H1 (cell line): ENCODE measurements at regions not wholly inside any gene's neighbourhood (a gene's known extent, or its start where the extent isn't known, plus 50 kb on each side); places are given as distances from the start of the nearest gene placed in this dataset.

ENCODE experiments used
- CTCF ChIA-PET: fragments of 300-600 bp; sonication (Branson Sonifier 250); formaldehyde crosslinking; loops from one replicate; lab custom pipeline; 2021; ENCODE audit not compliant: partially characterized antibody; lab: Charles Lee
- POLR2A ChIA-PET: fragments of 300-600 bp; sonication (Branson Sonifier 250); formaldehyde crosslinking; loops from one replicate; lab custom pipeline; 2021; ENCODE audit warnings: inconsistent platforms; ENCODE audit not compliant: partially characterized antibody; lab: Charles Lee
- DNase-seq, 2 experiments: peaks; one replicate each; pipeline versions ENCODE4 v3.0.0 to v3.0.0-alpha.2; 2010 to 2022; ENCODE audit warnings: low spot score in 2 of 2, low read depth in 1 of 2, mixed read lengths in 1 of 2
- FAIRE-seq: peaks from 2 replicates; lab custom pipeline; 2011; peaks lifted over from hg19 to GRCh38; lab: Jason Lieb, UNC
- H2AFZ ChIP-seq: 2 replicates; pipeline ENCODE4 v1.8.1; 2012; ENCODE audit warnings: low read length, inconsistent platforms
- H2AK5ac ChIP-seq: 2 replicates; pipeline ENCODE4 v1.6.1; 2013; ENCODE audit warnings: low read depth, low read length
- H2BK120ac ChIP-seq: replicated peaks from 2 replicates; pipeline ENCODE3; 2013; ENCODE audit warnings: low read depth, low read length, inconsistent platforms
- H2BK12ac ChIP-seq: 2 replicates; pipeline ENCODE4 v1.6.1; 2013; ENCODE audit warnings: low read depth, low read length
- H2BK15ac ChIP-seq: 2 replicates; pipeline ENCODE4 v1.6.1; 2013; ENCODE audit warnings: low read length
- H2BK20ac ChIP-seq: 2 replicates; pipeline ENCODE4 v1.6.1; 2013; ENCODE audit warnings: low read length
- H2BK5ac ChIP-seq: 2 replicates; pipeline ENCODE4 v1.6.1; 2013; ENCODE audit warnings: low read depth, low read length
- H3K14ac ChIP-seq: 2 replicates; pipeline ENCODE4 v1.6.1; 2013; ENCODE audit warnings: inconsistent platforms; ENCODE audit not compliant: insufficient read length
- H3K18ac ChIP-seq: 2 replicates; pipeline ENCODE4 v1.6.1; 2013; ENCODE audit warnings: low read length; ENCODE audit errors: extremely low read depth
- H3K23ac ChIP-seq: 2 replicates; pipeline ENCODE4 v1.6.1; 2013; ENCODE audit warnings: inconsistent platforms; ENCODE audit not compliant: insufficient read length
- H3K23me2 ChIP-seq: 2 replicates; pipeline ENCODE4 v1.6.1; 2013; ENCODE audit warnings: low read depth, low read length
- H3K27ac ChIP-seq: 2 replicates; pipeline ENCODE4 v1.6.1; 2011; ENCODE audit warnings: low read depth, low read length, inconsistent platforms
- H3K27me3 ChIP-seq, 4 experiments: replicated peaks in 1 of 4; 1 replicate in 1 of 4; 2 replicates in 3 of 4; pipeline versions ENCODE4 v1.6.1 to v1.8.1; 2011 to 2013; ENCODE audit warnings: low read length in 3 of 4, mild to moderate bottlenecking in 3 of 4, inconsistent platforms in 2 of 4, mixed read lengths in 2 of 4, moderate library complexity in 1 of 4; ENCODE audit not compliant: control insufficient read depth in 3 of 4, insufficient read depth in 3 of 4; ENCODE audit errors: extremely low read depth in 1 of 4
- H3K36me3 ChIP-seq, 4 experiments: 2 replicates each; pipeline versions ENCODE4 v1.6.1 to v1.8.1; 2011 to 2013; ENCODE audit warnings: mild to moderate bottlenecking in 4 of 4, low read length in 3 of 4, moderate library complexity in 2 of 4, control low read depth in 1 of 4, inconsistent platforms in 1 of 4; ENCODE audit not compliant: insufficient read depth in 4 of 4, control insufficient read depth in 2 of 4
- H3K4ac ChIP-seq: replicated peaks from 2 replicates; pipeline ENCODE3; 2013; ENCODE audit warnings: low read length, low read depth, mixed read lengths, inconsistent platforms; ENCODE audit not compliant: insufficient read length
- H3K4me1 ChIP-seq, 4 experiments: replicated peaks in 1 of 4; 1 replicate in 1 of 4; 2 replicates in 3 of 4; pipeline versions ENCODE4 v1.6.1 to v1.8.1; 2011 to 2013; ENCODE audit warnings: low read length in 3 of 4, inconsistent platforms in 2 of 4, mixed read lengths in 1 of 4; ENCODE audit not compliant: insufficient read depth in 4 of 4, control insufficient read depth in 3 of 4
- H3K4me2 ChIP-seq, 2 experiments: 2 replicates each; pipeline versions ENCODE4 v1.6.1 to v1.8.1; 2011 to 2013; ENCODE audit warnings: low read depth in 2 of 2, low read length in 2 of 2, control low read depth in 1 of 2, inconsistent platforms in 1 of 2, mild to moderate bottlenecking in 1 of 2; ENCODE audit not compliant: insufficient read depth in 1 of 2
- H3K4me3 ChIP-seq, 4 experiments: fragments of 200-600, 300-600 bp in 1 of 4; sonication (generic), shearing (Covaris generic), sonication (Bioruptor Twin) in 1 of 4; 2 replicates each; pipeline versions ENCODE4 v1.5.1 to v1.8.1; 2011 to 2016; ENCODE audit warnings: low read length in 4 of 4, low read depth in 3 of 4, control low read depth in 2 of 4, inconsistent platforms in 2 of 4, mild to moderate bottlenecking in 2 of 4, mixed read lengths in 1 of 4, moderate library complexity in 1 of 4; ENCODE audit not compliant: insufficient read depth in 2 of 4; ENCODE audit errors: extremely low read depth in 1 of 4
- H3K56ac ChIP-seq: replicated peaks from 2 replicates; pipeline ENCODE3; 2013; ENCODE audit warnings: low read depth, mild to moderate bottlenecking, mixed read lengths, low read length, inconsistent platforms; ENCODE audit not compliant: insufficient read length
- H3K79me1 ChIP-seq: 2 replicates; pipeline ENCODE4 v1.6.1; 2013; ENCODE audit warnings: low read depth, low read length, control low read depth
- H3K79me2 ChIP-seq, 2 experiments: 2 replicates each; pipeline versions ENCODE4 v1.6.1 to v1.8.1; 2012 to 2013; ENCODE audit warnings: low read length in 2 of 2, mild to moderate bottlenecking in 2 of 2, inconsistent platforms in 1 of 2; ENCODE audit not compliant: insufficient read depth in 2 of 2, control insufficient read depth in 1 of 2
- H3K9ac ChIP-seq, 4 experiments: replicated peaks in 1 of 4; 1 replicate in 1 of 4; 2 replicates in 3 of 4; pipeline versions ENCODE4 v1.6.1 to v1.8.1; 2011 to 2013; ENCODE audit warnings: low read depth in 3 of 4, low read length in 3 of 4, control low read depth in 2 of 4, mild to moderate bottlenecking in 2 of 4, moderate library complexity in 2 of 4, inconsistent platforms in 1 of 4; ENCODE audit errors: extremely low read depth in 1 of 4
- H3K9me3 ChIP-seq, 2 experiments: 2 replicates each; pipeline versions ENCODE4 v1.6.1 to v1.8.1; 2012 to 2013; ENCODE audit warnings: mild to moderate bottlenecking in 2 of 2, moderate library complexity in 2 of 2, control low read depth in 1 of 2, inconsistent platforms in 1 of 2, low read depth in 1 of 2, low read length in 1 of 2, mixed read lengths in 1 of 2; ENCODE audit not compliant: insufficient read depth in 2 of 2
- H4K20me1 ChIP-seq, 2 experiments: replicated peaks in 1 of 2; 2 replicates each; pipeline versions ENCODE3 to v1.8.1; 2011 to 2013; ENCODE audit warnings: inconsistent platforms in 2 of 2, low read length in 2 of 2, mild to moderate bottlenecking in 1 of 2; ENCODE audit not compliant: insufficient read depth in 2 of 2, control insufficient read depth in 1 of 2
- H4K5ac ChIP-seq: 2 replicates; pipeline ENCODE4 v1.6.1; 2013; ENCODE audit warnings: low read length, low read depth, mixed read lengths, inconsistent platforms; ENCODE audit not compliant: insufficient read length
- H4K8ac ChIP-seq: 2 replicates; pipeline ENCODE4 v1.8.0; 2013; ENCODE audit warnings: mild to moderate bottlenecking, moderate library complexity, low read length, inconsistent platforms; ENCODE audit not compliant: insufficient read depth; ENCODE audit errors: extremely low read depth
- H4K91ac ChIP-seq: replicated peaks from 2 replicates; pipeline ENCODE3; 2013; ENCODE audit warnings: low read length, mixed read lengths, inconsistent platforms; ENCODE audit not compliant: insufficient read length
- CBX5 ChIP-seq: fragments of 300-800, 300-1000 bp; sonication (generic); IDR thresholded peaks from 2 replicates; pipeline ENCODE4 v1.7.1; 2016; ENCODE audit warnings: antibody characterized with exemption, low read length, low read depth
- CHD1 ChIP-seq: IDR thresholded peaks from 2 replicates; pipeline ENCODE4 v1.6.1; 2012; ENCODE audit warnings: low read depth, low read length, improper control_type of control experiment
- CREB1 ChIP-seq: IDR thresholded peaks from 2 replicates; pipeline ENCODE4 v1.6.1; 2012; ENCODE audit warnings: inconsistent platforms
- GABPA ChIP-seq: IDR thresholded peaks from 2 replicates; pipeline ENCODE4 v1.6.1; 2011; ENCODE audit warnings: mild to moderate bottlenecking, low read length, moderate library complexity, borderline replicate concordance; ENCODE audit not compliant: insufficient read depth
- GTF2F1 ChIP-seq: IDR thresholded peaks from 2 replicates; pipeline ENCODE4 v1.6.1; 2012; ENCODE audit warnings: low read depth, low read length, improper control_type of control experiment, borderline replicate concordance
- JUN ChIP-seq: IDR thresholded peaks from 2 replicates; pipeline ENCODE4 v1.6.1; 2011; ENCODE audit warnings: low read depth, mild to moderate bottlenecking, improper control_type of control experiment, low read length
- JUND ChIP-seq: IDR thresholded peaks from 2 replicates; pipeline ENCODE4 v1.6.1; 2011; ENCODE audit warnings: mild to moderate bottlenecking, improper control_type of control experiment, low read length
- KDM5A ChIP-seq: fragments of 200-600 bp; IDR thresholded peaks from 2 replicates; pipeline ENCODE4 v1.7.1; 2012; ENCODE audit warnings: mild to moderate bottlenecking, low read length, inconsistent platforms, mixed read lengths
- RBBP5 ChIP-seq: IDR thresholded peaks from 2 replicates; pipeline ENCODE4 v1.7.1; 2012; ENCODE audit warnings: low read depth, mild to moderate bottlenecking, inconsistent platforms, low read length, moderate library complexity, borderline replicate concordance
- WGBS, 2 experiments: shearing (Covaris generic) in 1 of 2; methylation state at CpG; one replicate each; pipeline versions ENCODE4 v1.1.6 to v1.1.7; 2013 to 2015; ENCODE audit warnings: low lambda C conversion rate in 2 of 2, mixed read lengths in 2 of 2, inconsistent platforms in 1 of 2, low coverage in 1 of 2, missing lambda C conversion rate in 1 of 2; ENCODE audit not compliant: insufficient replicate concordance in 2 of 2, insufficient coverage in 1 of 2, insufficient read length in 1 of 2; ENCODE audit errors: extremely low coverage in 1 of 2, missing lambda C conversion rate in 1 of 2; 5-methylcytosine and 5-hydroxymethylcytosine counted together
- TF ChIP-seq, protein P1 (sequence below): IDR thresholded peaks from 2 replicates; pipeline ENCODE4 v1.6.1; 2011; ENCODE audit warnings: low read length, improper control_type of control experiment

DNA sequence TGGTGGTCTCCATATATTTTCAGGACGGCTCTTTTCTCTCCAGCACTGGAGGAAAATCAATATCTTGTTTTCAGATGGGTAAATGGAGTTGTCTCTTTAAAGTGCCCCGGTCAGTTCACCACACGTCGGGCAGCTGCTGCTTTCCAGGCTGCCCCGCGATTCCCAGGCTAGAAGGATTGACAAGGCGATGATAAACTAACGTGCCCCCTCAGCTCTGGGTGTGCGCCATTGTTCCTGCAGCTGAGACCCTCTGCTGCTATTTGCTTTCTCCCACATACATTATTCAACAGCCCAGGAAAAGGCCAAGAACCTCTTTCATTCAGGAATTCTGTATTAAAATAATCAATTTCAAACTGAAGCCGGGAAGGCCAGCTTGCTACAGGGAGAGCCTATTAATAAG, 254.5 kb downstream of the SOX3 start:
- H3K9me3 ChIP-seq, result no peaks in the 10 kb centered on the region
- no peak overlapping the region for H2BK12ac ChIP-seq
- no peak overlapping the region for H2BK120ac ChIP-seq
- H2BK5ac ChIP-seq, result no peak overlapping the region
- H3K56ac ChIP-seq, result no peak overlapping the region
- H4K8ac ChIP-seq, result no peak overlapping the region
- H2BK20ac ChIP-seq, result no peak overlapping the region
- no peak overlapping the region for H3K4me2 ChIP-seq
- no peaks in the 10 kb centered on the region for H3K27me3 ChIP-seq
- no peak overlapping the region for H4K5ac ChIP-seq
- TF ChIP-seq JUN (no peak), GTF2F1 (no peak), CREB1 (no peak), JUND (no peak), RBBP5 (no peak), GABPA (no peak), KDM5A (no peak), CHD1 (no peak), CBX5 (no peak)
- TF ChIP-seq, protein P1, sequence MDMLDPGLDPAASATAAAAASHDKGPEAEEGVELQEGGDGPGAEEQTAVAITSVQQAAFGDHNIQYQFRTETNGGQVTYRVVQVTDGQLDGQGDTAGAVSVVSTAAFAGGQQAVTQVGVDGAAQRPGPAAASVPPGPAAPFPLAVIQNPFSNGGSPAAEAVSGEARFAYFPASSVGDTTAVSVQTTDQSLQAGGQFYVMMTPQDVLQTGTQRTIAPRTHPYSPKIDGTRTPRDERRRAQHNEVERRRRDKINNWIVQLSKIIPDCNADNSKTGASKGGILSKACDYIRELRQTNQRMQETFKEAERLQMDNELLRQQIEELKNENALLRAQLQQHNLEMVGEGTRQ, result no peak
- no peak overlapping the region for H4K91ac ChIP-seq
- H2AK5ac ChIP-seq, result no peak overlapping the region
- H3K79me1 ChIP-seq, result no peaks in the 10 kb centered on the region
- no peaks in the 10 kb centered on the region; the same call in 1 of the 2 replicates for H3K23me2 ChIP-seq
- no peak overlapping the region for H2AFZ ChIP-seq
- DNase-seq, result no peak
- no peak overlapping the region for H3K18ac ChIP-seq
- H4K20me1 ChIP-seq, result no peaks in the 10 kb centered on the region
- no peak overlapping the region for H3K23ac ChIP-seq
- H3K4ac ChIP-seq, result no peak overlapping the region
- H3K4me3 ChIP-seq, result no peak overlapping the region
- no peaks in the 10 kb centered on the region for H3K79me2 ChIP-seq
- H3K9ac ChIP-seq, result no peak overlapping the region
- H3K27ac ChIP-seq, result no peak overlapping the region
- ChIA-PET POLR2A (interaction anchor here (0.7 kb wide), 1 partner anchor 205 kb away, joined by 3 read pairs; no protein-coding TSS in a partner anchor), CTCF (interaction anchor here (0.7 to 1.1 kb wide), 2 partner anchors 128 to 257 kb away, joined by 3 to 4 read pairs; no protein-coding TSS in a partner anchor)
- no peak overlapping the region for H3K14ac ChIP-seq
- peaks cover 0 to 6% (median 3%) of the 10 kb centered on the region in 4 experiments; a peak in 2 of 7 replicates for H3K4me1 ChIP-seq
- FAIRE-seq, result no peak
- WGBS, 2 experiments, result 75% methylated on average over 5 of the region's 10 CpGs; no CpG with 5 or more reads in 1 of the 2 experiments
- H2BK15ac ChIP-seq, result no peak overlapping the region
- no peaks in the 10 kb centered on the region for H3K36me3 ChIP-seq
